GM12891 (cell line): ENCODE measurements at regions not wholly inside any gene's neighbourhood (a gene's known extent, or its start where the extent isn't known, plus 50 kb on each side); places are given as distances from the start of the nearest gene placed in this dataset.

Source experiments
- PAX5 ChIP-seq: IDR thresholded peaks from 2 replicates; pipeline ENCODE4 v1.6.1; 2011; ENCODE audit warnings: low read length, moderate library complexity, mild to moderate bottlenecking; ENCODE audit not compliant: insufficient read depth, severe bottlenecking
- POLR2A ChIP-seq: IDR thresholded peaks from 2 replicates; pipeline ENCODE4 v1.6.1; 2011; ENCODE audit warnings: low read depth, low read length, control low read depth
- POLR2AphosphoS5 ChIP-seq: IDR thresholded peaks from 2 replicates; pipeline ENCODE4 v1.6.1; 2011; ENCODE audit warnings: low read depth, low read length, control low read depth
- SPI1 ChIP-seq: IDR thresholded peaks from 2 replicates; pipeline ENCODE4 v1.6.1; 2011; ENCODE audit warnings: low read depth, low read length, control low read depth
- TAF1 ChIP-seq: IDR thresholded peaks from 2 replicates; pipeline ENCODE4 v1.6.1; 2011; ENCODE audit warnings: low read depth, low read length, control low read depth

GRCh38 chr9:108024604-108025003 is 535.0 kb upstream of the KLF4 start:
- no peak for TF ChIP-seq POLR2AphosphoS5
- TF ChIP-seq POLR2A = no peak
- TF ChIP-seq TAF1 = no peak
- TF ChIP-seq SPI1 = no peak
- TF ChIP-seq PAX5 = no peak
